ENCODE measurements at regions not wholly inside any gene's neighbourhood (a gene's known extent, or its start where the extent isn't known, plus 50 kb on each side); places are given as distances from the start of the nearest gene placed in this dataset.
"Not testable (repeated sequence)": the region's sequence is repeated elsewhere in the genome, so short reads cannot be mapped to it uniquely, and the experiment has no call there.

- H3K4me1 Mint-ChIP-seq = no peaks in the 10 kb centered on the region
- no peaks in the 10 kb centered on the region for H3K9me3 Mint-ChIP-seq
- no peaks in the 10 kb centered on the region for H3K36me3 Mint-ChIP-seq
- no peak overlapping the region for H3K27ac Mint-ChIP-seq
- no peak overlapping the region for H3K4me3 Mint-ChIP-seq
- no peak for DNase-seq
- H3K27me3 Mint-ChIP-seq = peaks cover 11% of the 10 kb centered on the region
Observed at GRCh38 chr18:5744659-5745058, 150.7 kb downstream of the TMEM200C start.

- H3K9me3 Mint-ChIP-seq = no peaks in the 10 kb centered on the region
Observed at GRCh38 chr18:5738526-5738925, 156.8 kb downstream of the TMEM200C start.

GRCh38 chr18:5732318-5732717 lies 163.0 kb downstream of the TMEM200C start:
- H3K4me3 Mint-ChIP-seq = no peak overlapping the region
- no peaks in the 10 kb centered on the region for H3K36me3 Mint-ChIP-seq
- no peaks in the 10 kb centered on the region for H3K4me1 Mint-ChIP-seq
- no peak for DNase-seq
- no peak overlapping the region for H3K27ac Mint-ChIP-seq
- peaks cover 12% of the 10 kb centered on the region for H3K27me3 Mint-ChIP-seq
- no peaks in the 10 kb centered on the region for H3K9me3 Mint-ChIP-seq

More at GRCh38 chr18:5738526-5738925, 156.8 kb downstream of the TMEM200C start:
- Mint-ChIP-seq H3K36me3 (no peaks in the 10 kb centered on the region), H3K27ac (no peak overlapping the region), H3K4me1 (no peaks in the 10 kb centered on the region), H3K27me3 (peaks cover 18% of the 10 kb centered on the region), H3K4me3 (no peak overlapping the region)
- no peak for DNase-seq

- no peaks in the 10 kb centered on the region for H3K36me3 Mint-ChIP-seq
- H3K27ac Mint-ChIP-seq = no peak overlapping the region
- H3K9me3 Mint-ChIP-seq = no peaks in the 10 kb centered on the region
- H3K27me3 Mint-ChIP-seq = peaks cover 8% of the 10 kb centered on the region
- no peak overlapping the region for H3K4me3 Mint-ChIP-seq
- DNase-seq = no peak
- H3K4me1 Mint-ChIP-seq = no peaks in the 10 kb centered on the region
Observed at GRCh38 chr18:5729983-5730699, 165.2 kb downstream of the TMEM200C start.

- no peak for DNase-seq
- Mint-ChIP-seq H3K4me1 (no peaks in the 10 kb centered on the region), H3K9me3 (no peaks in the 10 kb centered on the region), H3K36me3 (no peaks in the 10 kb centered on the region), H3K4me3 (no peak overlapping the region), H3K27me3 (peaks cover 5% of the 10 kb centered on the region), H3K27ac (no peak overlapping the region)
Observed at GRCh38 chr18:5728531-5728930, 166.8 kb downstream of the TMEM200C start.

GRCh38 chr18:5726011-5726410 lies 169.3 kb downstream of the TMEM200C start:
- Mint-ChIP-seq H3K27me3 (peaks cover 4% of the 10 kb centered on the region), H3K27ac (no peak overlapping the region), H3K36me3 (no peaks in the 10 kb centered on the region), H3K4me3 (no peak overlapping the region), H3K9me3 (no peaks in the 10 kb centered on the region), H3K4me1 (no peaks in the 10 kb centered on the region)
- DNase-seq = no peak

GRCh38 chr18:5721924-5722323 lies 173.4 kb downstream of the TMEM200C start:
- peaks cover 6% of the 10 kb centered on the region for H3K27me3 Mint-ChIP-seq
- no peak overlapping the region for H3K4me3 Mint-ChIP-seq
- DNase-seq = no peak
- no peaks in the 10 kb centered on the region for H3K36me3 Mint-ChIP-seq
- H3K9me3 Mint-ChIP-seq = no peaks in the 10 kb centered on the region
- no peak overlapping the region for H3K27ac Mint-ChIP-seq
- no peaks in the 10 kb centered on the region for H3K4me1 Mint-ChIP-seq

- no peak overlapping the region for H3K27ac Mint-ChIP-seq
Observed at GRCh38 chr18:5720132-5720531, 175.2 kb downstream of the TMEM200C start.

GRCh38 chr18:5717256-5717655 lies 173.5 kb upstream of the EPB41L3 start:
- no peaks in the 10 kb centered on the region for H3K9me3 Mint-ChIP-seq
- no peaks in the 10 kb centered on the region for H3K4me1 Mint-ChIP-seq
- no peak overlapping the region for H3K27ac Mint-ChIP-seq
- no peak for DNase-seq
- no peak overlapping the region for H3K4me3 Mint-ChIP-seq
- H3K27me3 Mint-ChIP-seq = peaks cover 10% of the 10 kb centered on the region
- no peaks in the 10 kb centered on the region for H3K36me3 Mint-ChIP-seq

More at GRCh38 chr18:5720132-5720531, 175.2 kb downstream of the TMEM200C start:
- Mint-ChIP-seq H3K4me3 (no peak overlapping the region), H3K4me1 (no peaks in the 10 kb centered on the region), H3K27me3 (peaks cover 6% of the 10 kb centered on the region), H3K9me3 (no peaks in the 10 kb centered on the region), H3K36me3 (no peaks in the 10 kb centered on the region)
- DNase-seq = no peak

GRCh38 chr18:5710676-5711075 lies 166.9 kb upstream of the EPB41L3 start:
- peaks cover 4% of the 10 kb centered on the region for H3K27me3 Mint-ChIP-seq
- no peak overlapping the region for H3K27ac Mint-ChIP-seq
- no peaks in the 10 kb centered on the region for H3K4me1 Mint-ChIP-seq
- no peaks in the 10 kb centered on the region for H3K36me3 Mint-ChIP-seq
- no peak for DNase-seq
- no peaks in the 10 kb centered on the region for H3K9me3 Mint-ChIP-seq
- no peak overlapping the region for H3K4me3 Mint-ChIP-seq

- Mint-ChIP-seq H3K27me3 (peaks cover 4% of the 10 kb centered on the region), H3K9me3 (no peaks in the 10 kb centered on the region), H3K27ac (no peak overlapping the region), H3K36me3 (no peaks in the 10 kb centered on the region), H3K4me1 (no peaks in the 10 kb centered on the region), H3K4me3 (no peak overlapping the region)
- DNase-seq = no peak
Observed at GRCh38 chr18:5710235-5710634, 166.4 kb upstream of the EPB41L3 start.

- Mint-ChIP-seq H3K4me1 (no peaks in the 10 kb centered on the region), H3K9me3 (no peaks in the 10 kb centered on the region)
Observed at GRCh38 chr18:5709476-5710095, 165.8 kb upstream of the EPB41L3 start.

GRCh38 chr18:5707586-5707985 lies 163.8 kb upstream of the EPB41L3 start:
- Mint-ChIP-seq H3K4me1 (no peaks in the 10 kb centered on the region), H3K27me3 (peaks cover 4% of the 10 kb centered on the region), H3K4me3 (no peak overlapping the region), H3K27ac (no peak overlapping the region), H3K36me3 (no peaks in the 10 kb centered on the region), H3K9me3 (no peaks in the 10 kb centered on the region)
- no peak for DNase-seq

More at GRCh38 chr18:5709476-5710095, 165.8 kb upstream of the EPB41L3 start:
- Mint-ChIP-seq H3K27me3 (peaks cover 4% of the 10 kb centered on the region), H3K27ac (no peak overlapping the region), H3K4me3 (no peak overlapping the region), H3K36me3 (no peaks in the 10 kb centered on the region)
- DNase-seq = no peak

- peaks cover 4% of the 10 kb centered on the region for H3K27me3 Mint-ChIP-seq
- no peaks in the 10 kb centered on the region for H3K36me3 Mint-ChIP-seq
- no peak overlapping the region for H3K4me3 Mint-ChIP-seq
- DNase-seq = no peak
- H3K27ac Mint-ChIP-seq = no peak overlapping the region
- H3K9me3 Mint-ChIP-seq = no peaks in the 10 kb centered on the region
- no peaks in the 10 kb centered on the region for H3K4me1 Mint-ChIP-seq
Observed at GRCh38 chr18:5705393-5705792, 161.6 kb upstream of the EPB41L3 start.

- Mint-ChIP-seq H3K27ac (no peak overlapping the region), H3K9me3 (no peaks in the 10 kb centered on the region), H3K27me3 (peaks cover 4% of the 10 kb centered on the region), H3K4me1 (no peaks in the 10 kb centered on the region), H3K4me3 (no peak overlapping the region), H3K36me3 (no peaks in the 10 kb centered on the region)
- DNase-seq = no peak
Observed at GRCh38 chr18:5704847-5705246, 161.1 kb upstream of the EPB41L3 start.

GRCh38 chr18:5702016-5702415 lies 158.2 kb upstream of the EPB41L3 start:
- not testable (repeated sequence) for H3K27me3 Mint-ChIP-seq, DNase-seq, H3K36me3 Mint-ChIP-seq, H3K4me3 Mint-ChIP-seq, H3K9me3 Mint-ChIP-seq, H3K27ac Mint-ChIP-seq, H3K4me1 Mint-ChIP-seq
